KMS-11 (cell line): ENCODE measurements at regions not wholly inside any gene's neighbourhood (a gene's known extent, or its start where the extent isn't known, plus 50 kb on each side); places are given as distances from the start of the nearest gene placed in this dataset.

Experiments used
- H2AFZ ChIP-seq: fragments of 200-600 bp; sonication (generic); 2 replicates; pipeline ENCODE4 v1.6.1; 2016; ENCODE audit warnings: antibody characterized with exemption, mixed run types, low read depth
- H3K27ac ChIP-seq: fragments of 200-600 bp; sonication (generic); 2 replicates; pipeline ENCODE4 v1.6.1; 2016; ENCODE audit warnings: mild to moderate bottlenecking, mixed run types
- H3K27me3 ChIP-seq: fragments of 200-600 bp; sonication (generic); 2 replicates; pipeline ENCODE4 v1.6.1; 2017; ENCODE audit warnings: mild to moderate bottlenecking, low read depth, mixed run types, moderate library complexity; ENCODE audit not compliant: insufficient read depth
- H3K36me3 ChIP-seq: fragments of 200-600 bp; sonication (generic); 2 replicates; pipeline ENCODE4 v1.6.1; 2017; ENCODE audit warnings: mild to moderate bottlenecking, mixed run types; ENCODE audit not compliant: insufficient read depth
- H3K4me1 ChIP-seq: fragments of 200-600 bp; sonication (generic); 2 replicates; pipeline ENCODE4 v1.6.1; 2016; ENCODE audit warnings: mild to moderate bottlenecking, low read depth, mixed run types; ENCODE audit not compliant: poor library complexity, severe bottlenecking
- H3K4me2 ChIP-seq: fragments of 200-600 bp; sonication (generic); 2 replicates; pipeline ENCODE4 v1.7.0; 2016; ENCODE audit warnings: mild to moderate bottlenecking, mixed run types
- H3K4me3 ChIP-seq: fragments of 200-600 bp; sonication (generic); IDR thresholded peaks from 2 replicates; pipeline ENCODE4 v1.6.1; 2017; ENCODE audit warnings: low read depth, low read length, mixed read lengths; ENCODE audit not compliant: insufficient read depth
- H3K79me2 ChIP-seq: fragments of 200-600 bp; sonication (generic); 2 replicates; pipeline ENCODE4 v1.6.1; 2016; ENCODE audit warnings: low read depth, mixed run types; ENCODE audit not compliant: insufficient read depth
- H3K9ac ChIP-seq: fragments of 200-600 bp; sonication (generic); 2 replicates; pipeline ENCODE4 v1.6.1; 2016; ENCODE audit warnings: mild to moderate bottlenecking, mixed run types
- H4K20me1 ChIP-seq: fragments of 200-600 bp; sonication (generic); 2 replicates; pipeline ENCODE4 v1.6.1; 2016; ENCODE audit warnings: mild to moderate bottlenecking, mixed run types; ENCODE audit not compliant: insufficient read depth
- TF ChIP-seq, protein P1 (sequence below): fragments of 200-600 bp; sonication (generic); conservative IDR thresholded peaks from 2 replicates; pipeline ENCODE4 v1.6.1; 2017; ENCODE audit warnings: low read depth, mild to moderate bottlenecking, antibody characterized with exemption, low read length, moderate library complexity, mixed read lengths

DNA sequence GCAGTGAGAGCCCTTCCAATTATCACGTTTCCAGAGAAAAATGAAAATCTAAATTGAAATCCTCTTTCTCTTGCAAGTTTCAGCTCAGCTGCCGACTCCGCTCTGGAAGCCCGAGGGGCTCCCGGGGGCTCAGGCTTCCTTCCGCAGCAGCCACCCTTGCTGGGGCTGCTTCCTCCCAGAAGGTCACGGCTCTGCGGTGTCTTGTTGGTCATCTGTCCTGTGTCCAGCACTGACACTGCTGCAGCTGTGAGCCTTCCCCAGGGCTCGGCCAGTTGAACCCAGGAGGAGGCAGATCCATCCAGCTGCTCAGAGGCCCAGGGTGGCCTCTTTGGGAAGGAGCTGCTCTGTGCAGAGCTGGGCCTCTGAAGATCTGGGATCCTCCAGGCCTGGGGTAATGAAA, 1337.2 kb downstream of the TBC1D22A start:
- Histone ChIP-seq H2AFZ (no peak overlapping the region), H3K4me1 (peaks cover 12% of the 10 kb centered on the region), H3K4me3 (no peak overlapping the region), H3K79me2 (no peaks in the 10 kb centered on the region), H3K9ac (no peak overlapping the region), H3K36me3 (no peaks in the 10 kb centered on the region), H3K27me3 (no peaks in the 10 kb centered on the region), H4K20me1 (no peaks in the 10 kb centered on the region), H3K27ac (no peak overlapping the region), H3K4me2 (no peak overlapping the region)
- TF ChIP-seq, protein P1, sequence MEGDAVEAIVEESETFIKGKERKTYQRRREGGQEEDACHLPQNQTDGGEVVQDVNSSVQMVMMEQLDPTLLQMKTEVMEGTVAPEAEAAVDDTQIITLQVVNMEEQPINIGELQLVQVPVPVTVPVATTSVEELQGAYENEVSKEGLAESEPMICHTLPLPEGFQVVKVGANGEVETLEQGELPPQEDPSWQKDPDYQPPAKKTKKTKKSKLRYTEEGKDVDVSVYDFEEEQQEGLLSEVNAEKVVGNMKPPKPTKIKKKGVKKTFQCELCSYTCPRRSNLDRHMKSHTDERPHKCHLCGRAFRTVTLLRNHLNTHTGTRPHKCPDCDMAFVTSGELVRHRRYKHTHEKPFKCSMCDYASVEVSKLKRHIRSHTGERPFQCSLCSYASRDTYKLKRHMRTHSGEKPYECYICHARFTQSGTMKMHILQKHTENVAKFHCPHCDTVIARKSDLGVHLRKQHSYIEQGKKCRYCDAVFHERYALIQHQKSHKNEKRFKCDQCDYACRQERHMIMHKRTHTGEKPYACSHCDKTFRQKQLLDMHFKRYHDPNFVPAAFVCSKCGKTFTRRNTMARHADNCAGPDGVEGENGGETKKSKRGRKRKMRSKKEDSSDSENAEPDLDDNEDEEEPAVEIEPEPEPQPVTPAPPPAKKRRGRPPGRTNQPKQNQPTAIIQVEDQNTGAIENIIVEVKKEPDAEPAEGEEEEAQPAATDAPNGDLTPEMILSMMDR, result no peak

GRCh38 chr22:48099251-48099650, 1336.8 kb downstream of the TBC1D22A start:
- H3K4me2 ChIP-seq, result no peak overlapping the region
- no peak overlapping the region for H2AFZ ChIP-seq
- no peaks in the 10 kb centered on the region for H4K20me1 ChIP-seq
- no peaks in the 10 kb centered on the region for H3K27me3 ChIP-seq
- no peaks in the 10 kb centered on the region for H3K79me2 ChIP-seq
- H3K27ac ChIP-seq, result no peak overlapping the region
- no peak overlapping the region for H3K9ac ChIP-seq
- no peaks in the 10 kb centered on the region for H3K36me3 ChIP-seq
- H3K4me3 ChIP-seq, result no peak overlapping the region
- TF ChIP-seq, protein P1, result no peak
- H3K4me1 ChIP-seq, result peaks cover 12% of the 10 kb centered on the region

GRCh38 chr22:48098921-48099245, 1336.4 kb downstream of the TBC1D22A start:
- Histone ChIP-seq H3K27ac (no peak overlapping the region), H4K20me1 (no peaks in the 10 kb centered on the region), H3K4me2 (no peak overlapping the region), H2AFZ (no peak overlapping the region), H3K9ac (no peak overlapping the region), H3K4me3 (no peak overlapping the region), H3K4me1 (peaks cover 12% of the 10 kb centered on the region), H3K27me3 (no peaks in the 10 kb centered on the region), H3K79me2 (no peaks in the 10 kb centered on the region), H3K36me3 (no peaks in the 10 kb centered on the region)
- TF ChIP-seq, protein P1, result no peak

DNA sequence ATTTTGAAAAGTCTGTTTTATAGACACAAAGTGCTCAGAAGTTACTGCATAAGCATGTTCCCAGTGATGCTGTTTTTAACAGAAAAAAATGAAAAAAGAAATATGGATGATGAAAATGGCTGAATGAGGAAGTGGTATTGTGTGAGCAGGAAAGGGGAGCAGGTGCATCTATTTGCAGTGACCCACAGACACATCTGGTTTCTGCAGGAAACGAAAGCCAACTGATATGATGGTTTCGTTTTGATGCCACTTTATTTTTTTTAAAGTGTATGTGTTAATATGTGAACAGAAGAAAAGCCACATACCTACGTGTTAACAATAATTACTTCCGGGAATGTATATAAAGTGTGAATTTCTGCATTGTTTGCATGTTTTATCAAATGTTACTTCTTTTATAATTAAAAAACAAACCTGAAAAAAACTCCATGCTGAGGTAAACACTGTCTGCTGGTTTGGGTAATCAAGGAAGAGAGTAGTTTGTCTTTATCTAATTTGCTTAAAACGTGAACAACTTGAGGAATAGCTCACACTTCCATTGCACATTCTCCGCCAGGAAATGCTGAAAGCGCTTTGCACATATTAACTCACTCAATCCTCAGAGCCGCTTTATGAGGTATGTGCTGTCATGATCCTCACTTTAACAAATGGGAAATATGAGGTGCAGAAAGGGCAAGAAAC, 1335.9 kb downstream of the TBC1D22A start:
- H3K4me3 ChIP-seq, result no peak overlapping the region
- no peak overlapping the region for H3K27ac ChIP-seq

More for the DNA sequence above, 1335.9 kb downstream of the TBC1D22A start:
- Histone ChIP-seq H3K9ac (no peak overlapping the region), H3K27me3 (no peaks in the 10 kb centered on the region), H3K36me3 (no peaks in the 10 kb centered on the region), H4K20me1 (no peaks in the 10 kb centered on the region), H3K79me2 (no peaks in the 10 kb centered on the region), H3K4me1 (peaks cover 12% of the 10 kb centered on the region), H2AFZ (no peak overlapping the region), H3K4me2 (no peak overlapping the region)
- TF ChIP-seq, protein P1, result no peak
